ENCODE measurements at regions not wholly inside any gene's neighbourhood (a gene's known extent, or its start where the extent isn't known, plus 50 kb on each side); places are given as distances from the start of the nearest gene placed in this dataset.

GRCh38 chr11:19546325-19546724 lies 166.3 kb upstream of the NAV2 start:
- no peak for DNase-seq (ENCODE audit: low read depth)
- TF ChIP-seq MYC (IDR thresholded peaks at IDR 0.05; ENCODE audit: low read depth, low read length) = no peak
- no peak overlapping the region for H3K4me3 ChIP-seq (ENCODE audit: low read depth, low read length)

DNA sequence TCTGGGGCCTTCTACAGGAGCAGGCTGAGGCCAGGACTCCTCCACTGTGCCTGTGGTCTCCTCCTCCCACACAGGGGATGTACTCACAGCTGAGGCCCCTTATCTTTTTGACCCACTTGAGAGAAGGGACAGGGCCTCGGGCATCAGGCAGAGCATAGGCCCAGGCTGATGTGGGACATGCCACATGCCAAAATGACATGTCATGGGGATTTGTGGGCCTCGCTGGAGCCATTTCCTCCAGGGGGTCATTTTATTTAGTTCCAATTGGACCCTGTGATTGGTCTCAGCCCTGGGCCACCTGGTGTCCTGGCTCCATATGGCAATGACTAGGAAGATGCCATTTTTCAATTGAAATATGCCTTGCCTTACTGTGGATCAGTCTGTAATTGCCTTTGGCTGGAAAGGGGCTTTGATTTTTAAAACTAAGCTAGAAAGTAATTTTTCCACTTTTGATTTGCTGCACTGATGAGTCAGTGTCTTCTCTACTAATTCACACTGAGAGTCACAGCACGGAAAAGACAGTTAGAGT lies 171.1 kb upstream of the NAV2 start:
- H3K4me3 ChIP-seq (ENCODE audit: low read depth, low read length) = no peak overlapping the region

DNA sequence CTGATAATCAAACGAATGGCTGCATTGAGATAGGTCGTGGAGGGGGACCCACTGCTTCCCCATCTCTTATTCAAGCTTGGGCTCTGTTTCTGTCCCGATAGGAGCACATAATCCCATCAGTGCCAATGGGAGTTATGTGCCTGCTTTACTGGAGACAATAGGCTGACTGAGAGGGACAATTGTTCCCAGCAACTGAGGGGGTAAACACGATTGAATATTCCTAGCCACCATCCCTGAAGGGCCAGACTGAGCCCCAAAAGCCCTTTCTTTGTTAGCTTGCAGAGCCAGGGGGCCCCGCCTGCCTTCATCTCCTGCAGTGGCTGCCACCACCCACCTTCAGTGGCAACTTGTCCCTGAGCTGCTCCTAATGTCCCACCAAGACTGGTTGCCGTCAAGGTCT lies 172.8 kb upstream of the NAV2 start:
- TF ChIP-seq CTCF (IDR thresholded peaks at IDR 0.05; ENCODE audit: low read depth, low read length) (no peak), POLR2A (IDR thresholded peaks at IDR 0.05; ENCODE audit: extremely low read depth, insufficient read length) (no peak), MYC (IDR thresholded peaks at IDR 0.05; ENCODE audit: low read depth, low read length) (no peak)
- TF ChIP-seq, protein P1, sequence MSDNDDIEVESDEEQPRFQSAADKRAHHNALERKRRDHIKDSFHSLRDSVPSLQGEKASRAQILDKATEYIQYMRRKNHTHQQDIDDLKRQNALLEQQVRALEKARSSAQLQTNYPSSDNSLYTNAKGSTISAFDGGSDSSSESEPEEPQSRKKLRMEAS (IDR thresholded peaks at IDR 0.05; ENCODE audit: low read depth, low read length) = no peak
- DNase-seq (ENCODE audit: low read depth) = no peak
- H3K4me3 ChIP-seq (ENCODE audit: low read depth, low read length) = no peak overlapping the region

More for the DNA sequence above, 171.1 kb upstream of the NAV2 start:
- DNase-seq (ENCODE audit: low read depth) = no peak
- TF ChIP-seq CTCF (IDR thresholded peaks at IDR 0.05; ENCODE audit: low read depth, low read length) (no peak), MYC (IDR thresholded peaks at IDR 0.05; ENCODE audit: low read depth, low read length) (no peak), POLR2A (IDR thresholded peaks at IDR 0.05; ENCODE audit: extremely low read depth, insufficient read length) (no peak)
- TF ChIP-seq, protein P1 (IDR thresholded peaks at IDR 0.05; ENCODE audit: low read depth, low read length) = no peak

DNA sequence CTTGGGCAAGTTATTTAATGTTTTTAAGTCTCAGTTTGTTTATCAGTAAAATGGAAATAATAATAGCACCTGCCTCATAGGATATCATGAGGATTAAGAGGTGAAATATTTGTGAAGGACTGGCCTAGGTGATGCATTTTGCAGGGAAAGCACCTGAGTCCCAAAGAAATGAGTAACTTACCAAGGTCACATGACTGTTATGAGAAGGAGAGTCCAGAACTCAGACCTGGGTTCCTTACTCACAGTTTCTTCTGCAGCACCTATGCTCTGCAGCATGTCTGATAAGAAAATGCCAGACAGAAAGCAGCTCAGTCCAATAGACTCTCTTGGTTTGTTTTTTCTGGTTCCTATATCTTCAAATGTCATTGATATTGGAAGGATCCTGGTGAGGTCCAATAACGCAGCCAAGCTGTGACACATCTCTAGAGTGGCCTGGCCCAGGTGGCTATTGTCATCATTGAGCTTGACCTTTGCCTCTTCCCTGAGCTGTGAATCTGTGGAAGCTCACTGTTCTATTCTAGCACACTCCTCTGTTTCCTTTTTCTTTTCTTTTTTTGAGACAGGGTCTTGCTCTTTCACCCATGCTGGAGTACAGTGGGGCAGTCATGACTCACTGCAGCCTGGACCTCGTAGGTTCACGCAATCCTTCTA lies 174.7 kb upstream of the NAV2 start:
- no peak for TF ChIP-seq POLR2A (IDR thresholded peaks at IDR 0.05; ENCODE audit: extremely low read depth, insufficient read length)
- no peak overlapping the region for H3K4me3 ChIP-seq (ENCODE audit: low read depth, low read length)
- no peak for DNase-seq (ENCODE audit: low read depth)

GRCh38 chr11:19536131-19536530 lies 176.5 kb upstream of the NAV2 start:
- no peak overlapping the region for H3K4me3 ChIP-seq (ENCODE audit: low read depth, low read length)
- no peak for DNase-seq (ENCODE audit: low read depth)
- TF ChIP-seq, protein P1 (IDR thresholded peaks at IDR 0.05; ENCODE audit: low read depth, low read length) = no peak
- no peak for TF ChIP-seq CTCF (IDR thresholded peaks at IDR 0.05; ENCODE audit: low read depth, low read length)
- no peak for TF ChIP-seq POLR2A (IDR thresholded peaks at IDR 0.05; ENCODE audit: extremely low read depth, insufficient read length)
- no peak for TF ChIP-seq MYC (IDR thresholded peaks at IDR 0.05; ENCODE audit: low read depth, low read length)

GRCh38 chr11:19530505-19530904 lies 182.1 kb upstream of the NAV2 start:
- H3K4me3 ChIP-seq (ENCODE audit: low read depth, low read length) = no peak overlapping the region
- DNase-seq (ENCODE audit: low read depth) = no peak
- TF ChIP-seq MYC (IDR thresholded peaks at IDR 0.05; ENCODE audit: low read depth, low read length) (no peak), POLR2A (IDR thresholded peaks at IDR 0.05; ENCODE audit: extremely low read depth, insufficient read length) (no peak), CTCF (IDR thresholded peaks at IDR 0.05; ENCODE audit: low read depth, low read length) (no peak)
- TF ChIP-seq, protein P1 (IDR thresholded peaks at IDR 0.05; ENCODE audit: low read depth, low read length) = no peak

- TF ChIP-seq MYC (IDR thresholded peaks at IDR 0.05; ENCODE audit: low read depth, low read length) (no peak), POLR2A (IDR thresholded peaks at IDR 0.05; ENCODE audit: extremely low read depth, insufficient read length) (no peak), CTCF (IDR thresholded peaks at IDR 0.05; ENCODE audit: low read depth, low read length) (no peak)
- TF ChIP-seq, protein P1 (IDR thresholded peaks at IDR 0.05; ENCODE audit: low read depth, low read length) = no peak
- no peak overlapping the region for H3K4me3 ChIP-seq (ENCODE audit: low read depth, low read length)
- no peak for DNase-seq (ENCODE audit: low read depth)
Measured at GRCh38 chr11:19526119-19526518, 186.5 kb upstream of the NAV2 start.

Measured in NB4 (cell line).